Colonic mucosa (tissue), 4 donors: ENCODE measurements at regions not wholly inside any gene's neighbourhood (a gene's known extent, or its start where the extent isn't known, plus 50 kb on each side); places are given as distances from the start of the nearest gene placed in this dataset.

Experiments
- DNase-seq: peaks from one replicate; pipeline ENCODE4 v3.0.0-alpha.2; 2020
- H3K27ac ChIP-seq: fragments of 200-600 bp; one replicate; pipeline ENCODE4 v1.8.0; 2021
- H3K27me3 ChIP-seq: fragments of 200-600 bp; one replicate; pipeline ENCODE4 v1.8.0; 2021
- H3K36me3 ChIP-seq: fragments of 200-600 bp; one replicate; pipeline ENCODE4 v1.8.0; 2021
- H3K4me1 ChIP-seq: fragments of 200-600 bp; one replicate; pipeline ENCODE4 v1.8.0; 2021; ENCODE audit warnings: mild to moderate bottlenecking
- H3K4me3 ChIP-seq: fragments of 200-600 bp; one replicate; pipeline ENCODE4 v1.8.0; 2021
- H3K9ac ChIP-seq, 2 donors: one replicate each; pipeline ENCODE4 v1.7.0; 2013; ENCODE audit warnings: control low read depth in 2 of 2, low read depth in 2 of 2, low read length in 2 of 2
- H3K9me3 ChIP-seq: fragments of 200-600 bp; one replicate; pipeline ENCODE4 v1.8.0; 2021
- intact Hi-C: fragments of 100-400 bp; cut with DNase I; formaldehyde crosslinking; loops from one replicate; pipeline ENCODE4 v1.14.1; 2022
- TF ChIP-seq, protein P1 (sequence below): fragments of 200-600 bp; IDR thresholded peaks from one replicate; pipeline ENCODE4 v1.8.0; 2022; ENCODE audit warnings: antibody characterized with exemption, mild to moderate bottlenecking
- donor health status: healthy.
- donor health status: DM: no; HTN: no; CAD: no.
- donor health status: DM: no; HTN: no; CAD: no.

- H3K4me3 ChIP-seq = no peak overlapping the region
- DNase-seq = no peak
- H3K36me3 ChIP-seq = no peaks in the 10 kb centered on the region
- H3K9ac ChIP-seq = no peak overlapping the region
- no peaks in the 10 kb centered on the region for H3K27me3 ChIP-seq
- intact Hi-C loops = no loop called here
- H3K4me1 ChIP-seq = no peaks in the 10 kb centered on the region
- H3K9me3 ChIP-seq = no peaks in the 10 kb centered on the region
- H3K27ac ChIP-seq = no peak overlapping the region
- TF ChIP-seq, protein P1, sequence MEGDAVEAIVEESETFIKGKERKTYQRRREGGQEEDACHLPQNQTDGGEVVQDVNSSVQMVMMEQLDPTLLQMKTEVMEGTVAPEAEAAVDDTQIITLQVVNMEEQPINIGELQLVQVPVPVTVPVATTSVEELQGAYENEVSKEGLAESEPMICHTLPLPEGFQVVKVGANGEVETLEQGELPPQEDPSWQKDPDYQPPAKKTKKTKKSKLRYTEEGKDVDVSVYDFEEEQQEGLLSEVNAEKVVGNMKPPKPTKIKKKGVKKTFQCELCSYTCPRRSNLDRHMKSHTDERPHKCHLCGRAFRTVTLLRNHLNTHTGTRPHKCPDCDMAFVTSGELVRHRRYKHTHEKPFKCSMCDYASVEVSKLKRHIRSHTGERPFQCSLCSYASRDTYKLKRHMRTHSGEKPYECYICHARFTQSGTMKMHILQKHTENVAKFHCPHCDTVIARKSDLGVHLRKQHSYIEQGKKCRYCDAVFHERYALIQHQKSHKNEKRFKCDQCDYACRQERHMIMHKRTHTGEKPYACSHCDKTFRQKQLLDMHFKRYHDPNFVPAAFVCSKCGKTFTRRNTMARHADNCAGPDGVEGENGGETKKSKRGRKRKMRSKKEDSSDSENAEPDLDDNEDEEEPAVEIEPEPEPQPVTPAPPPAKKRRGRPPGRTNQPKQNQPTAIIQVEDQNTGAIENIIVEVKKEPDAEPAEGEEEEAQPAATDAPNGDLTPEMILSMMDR = no peak
Measured at GRCh38 chr12:9383585-9383984, 175.4 kb upstream of the PZP start.

DNA sequence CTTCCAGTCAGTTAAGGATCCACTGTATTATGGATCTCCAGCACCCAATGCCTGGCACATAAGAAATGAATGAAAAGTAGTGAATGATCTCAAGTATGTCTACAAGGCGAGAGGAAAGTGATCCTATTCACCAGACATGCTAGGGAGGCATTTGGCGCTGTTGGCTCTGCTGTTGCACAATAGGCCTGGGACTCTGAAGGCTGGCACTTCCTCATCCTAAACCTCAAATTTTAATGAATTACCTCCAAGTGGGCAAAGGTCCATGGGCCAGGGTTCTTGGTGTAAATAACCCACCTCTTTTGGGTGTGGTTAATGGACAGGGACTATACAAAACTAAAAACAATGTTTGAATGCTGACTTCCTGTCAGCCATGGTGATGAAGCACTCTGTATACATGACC, 173.4 kb upstream of the PZP start:
- Histone ChIP-seq H3K9me3 (no peaks in the 10 kb centered on the region), H3K4me1 (no peaks in the 10 kb centered on the region), H3K4me3 (no peak overlapping the region), H3K27ac (no peak overlapping the region), H3K36me3 (no peaks in the 10 kb centered on the region), H3K9ac (no peak overlapping the region), H3K27me3 (no peaks in the 10 kb centered on the region)
- DNase-seq = no peak
- TF ChIP-seq, protein P1 = no peak
- intact Hi-C loops = no loop called here

GRCh38 chr12:9380650-9381049, 172.5 kb upstream of the PZP start:
- Histone ChIP-seq H3K4me3 (no peak overlapping the region), H3K9ac (no peak overlapping the region), H3K9me3 (no peaks in the 10 kb centered on the region), H3K4me1 (no peaks in the 10 kb centered on the region), H3K36me3 (no peaks in the 10 kb centered on the region), H3K27ac (no peak overlapping the region), H3K27me3 (no peaks in the 10 kb centered on the region)
- DNase-seq = no peak
- TF ChIP-seq, protein P1 = no peak
- intact Hi-C loops = no loop called here

DNA sequence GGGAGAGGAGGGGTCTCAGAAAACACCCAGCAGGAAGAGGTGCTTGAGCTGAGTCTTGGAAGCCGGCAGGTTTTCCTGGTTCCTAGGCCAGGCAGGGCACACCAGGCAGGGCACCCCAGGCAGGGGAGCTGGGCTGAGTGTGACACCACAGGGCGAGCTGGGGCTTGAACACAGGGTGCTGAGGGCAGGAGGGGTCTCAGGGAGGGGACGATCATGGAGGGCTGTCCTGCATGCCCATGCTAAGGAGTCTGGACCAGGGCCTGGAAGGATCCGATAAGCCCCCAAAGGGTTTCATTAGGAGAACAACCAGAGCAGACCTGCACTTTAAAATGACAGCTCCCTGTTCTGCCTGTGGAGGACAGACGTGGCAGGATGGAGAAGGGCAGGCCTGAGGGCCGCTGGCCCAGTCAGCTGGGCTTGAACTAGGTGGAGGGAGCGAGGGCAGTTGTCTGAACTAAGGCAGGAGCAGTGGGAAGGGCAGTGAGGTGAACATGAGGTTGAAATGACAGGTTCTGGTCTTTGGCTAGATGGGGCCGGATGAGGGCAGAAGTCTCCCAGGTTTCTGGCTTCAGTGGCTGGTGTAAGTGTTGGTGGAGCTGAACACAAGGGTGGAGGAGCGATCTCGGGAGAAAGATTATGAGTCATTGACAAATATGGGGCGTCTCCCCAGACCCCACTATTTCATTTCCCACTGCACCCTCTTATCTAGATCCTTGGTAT, 171.0 kb upstream of the PZP start:
- intact Hi-C loops = no loop called here
- TF ChIP-seq, protein P1 = no peak

GRCh38 chr12:9378430-9378835, 170.2 kb upstream of the PZP start:
- DNase-seq = no peak
- no peak overlapping the region for H3K4me3 ChIP-seq
- H3K4me1 ChIP-seq = no peaks in the 10 kb centered on the region
- no peak overlapping the region for H3K27ac ChIP-seq
- H3K9me3 ChIP-seq = no peaks in the 10 kb centered on the region
- intact Hi-C loops = no loop called here
- TF ChIP-seq, protein P1 = no peak
- H3K36me3 ChIP-seq = no peaks in the 10 kb centered on the region
- no peak overlapping the region for H3K9ac ChIP-seq
- no peaks in the 10 kb centered on the region for H3K27me3 ChIP-seq

More for the DNA sequence above, 171.0 kb upstream of the PZP start:
- Histone ChIP-seq H3K4me1 (no peaks in the 10 kb centered on the region), H3K27ac (no peak overlapping the region), H3K4me3 (no peak overlapping the region), H3K27me3 (no peaks in the 10 kb centered on the region), H3K9ac (no peak overlapping the region), H3K36me3 (no peaks in the 10 kb centered on the region), H3K9me3 (no peaks in the 10 kb centered on the region)
- no peak for DNase-seq
